Endodermal cell (in vitro differentiated cells): ENCODE measurements at regions not wholly inside any gene's neighbourhood (a gene's known extent, or its start where the extent isn't known, plus 50 kb on each side); places are given as distances from the start of the nearest gene placed in this dataset.

Experiments
- DNase-seq: peaks from one replicate; pipeline ENCODE4 v3.0.0-alpha.2; 2017
- H3K27ac ChIP-seq: 2 replicates; pipeline ENCODE4 v1.5.1; 2013; ENCODE audit warnings: mild to moderate bottlenecking, low read depth, low read length, moderate library complexity
- H3K27me3 ChIP-seq: 2 replicates; pipeline ENCODE4 v1.6.1; 2013; ENCODE audit warnings: mild to moderate bottlenecking, low read length, moderate library complexity; ENCODE audit not compliant: insufficient read depth, control insufficient read depth, poor library complexity, severe bottlenecking
- H3K36me3 ChIP-seq: 2 replicates; pipeline ENCODE4 v1.7.0; 2013; ENCODE audit warnings: mild to moderate bottlenecking, low read length, moderate library complexity; ENCODE audit not compliant: control insufficient read depth, insufficient read depth
- H3K4me1 ChIP-seq: one replicate; pipeline ENCODE4 v1.7.0; 2013; ENCODE audit warnings: low read length; ENCODE audit not compliant: control insufficient read depth, insufficient read depth
- H3K4me3 ChIP-seq: 2 replicates; pipeline ENCODE4 v1.5.1; 2013; ENCODE audit warnings: mild to moderate bottlenecking, low read length, moderate library complexity
- H3K9ac ChIP-seq: 2 replicates; pipeline ENCODE4 v1.6.1; 2013; ENCODE audit warnings: mild to moderate bottlenecking, low read length, moderate library complexity; ENCODE audit not compliant: poor library complexity, severe bottlenecking; ENCODE audit errors: extremely low read depth
- H3K9me3 ChIP-seq: 2 replicates; pipeline ENCODE4 v1.6.1; 2013; ENCODE audit warnings: mild to moderate bottlenecking, low read length, moderate library complexity; ENCODE audit not compliant: control insufficient read depth
- H3K27ac Mint-ChIP-seq: 2 replicates; pipeline ENCODE4 v1.8.0; 2020; ENCODE audit warnings: mixed read lengths
- H3K27me3 Mint-ChIP-seq: 2 replicates; pipeline ENCODE4 v1.8.0; 2021; ENCODE audit warnings: mild to moderate bottlenecking, mixed read lengths; ENCODE audit not compliant: insufficient read depth
- H3K36me3 Mint-ChIP-seq: 2 replicates; pipeline ENCODE4 v1.8.0; 2020; ENCODE audit warnings: low read depth, mixed read lengths
- H3K4me1 Mint-ChIP-seq: 2 replicates; pipeline ENCODE4 v1.8.0; 2020; ENCODE audit warnings: mixed read lengths
- H3K4me3 Mint-ChIP-seq: 2 replicates; pipeline ENCODE4 v1.8.0; 2020; ENCODE audit warnings: mild to moderate bottlenecking, moderate library complexity, mixed read lengths
- H3K9me3 Mint-ChIP-seq: 2 replicates; pipeline ENCODE4 v1.8.0; 2020; ENCODE audit warnings: mild to moderate bottlenecking, mixed read lengths
- WGBS, 2 experiments: methylation state at CpG; one replicate each; pipeline versions ENCODE4 v1.1.5 to v1.1.7; 2013; ENCODE audit warnings: missing lambda C conversion rate in 2 of 2, mixed read lengths in 1 of 2; ENCODE audit not compliant: insufficient coverage in 1 of 2, insufficient read length in 1 of 2; 5-methylcytosine and 5-hydroxymethylcytosine counted together
- TF ChIP-seq, protein P1 (sequence below): fragments of 200-600 bp; sonication (generic); conservative IDR thresholded peaks from 2 replicates; pipeline ENCODE4 v1.5.0; 2021; ENCODE audit warnings: antibody characterized with exemption, mild to moderate bottlenecking

DNA sequence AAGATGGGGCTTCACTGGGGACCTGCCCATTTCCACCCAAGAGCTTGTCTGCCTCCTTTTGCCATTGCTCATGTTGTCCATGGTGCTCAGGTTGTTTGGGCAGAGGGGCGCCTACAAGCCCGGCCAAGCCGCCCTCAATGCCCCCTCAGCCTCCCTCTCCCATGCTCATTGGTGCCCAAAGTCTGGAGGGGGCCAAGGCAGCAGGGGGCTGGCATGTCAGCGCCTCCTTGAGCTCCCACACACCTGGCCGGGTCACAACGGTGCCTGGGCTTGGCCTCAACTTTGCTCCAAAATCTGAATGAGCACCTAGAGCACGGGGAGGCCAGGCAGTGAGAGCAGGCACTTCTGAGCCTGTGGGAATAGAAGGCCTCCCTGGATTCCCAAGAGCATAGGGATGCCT, 1598.8 kb downstream of the PCDH7 start:
- Histone ChIP-seq H3K9me3 (peaks cover 7% of the 10 kb centered on the region), H3K4me1 (no peaks in the 10 kb centered on the region), H3K36me3 (no peaks in the 10 kb centered on the region), H3K27me3 (no peaks in the 10 kb centered on the region), H3K4me3 (no peak overlapping the region), H3K27ac (no peak overlapping the region), H3K9ac (no peak overlapping the region)
- WGBS, 2 experiments: 94 to 100% methylated on average over 2 to 7 of the region's 7 CpGs
- Mint-ChIP-seq H3K27ac (no peak overlapping the region), H3K27me3 (no peaks in the 10 kb centered on the region), H3K36me3 (no peaks in the 10 kb centered on the region), H3K9me3 (peaks cover 8% of the 10 kb centered on the region), H3K4me3 (no peak overlapping the region), H3K4me1 (no peaks in the 10 kb centered on the region)
- TF ChIP-seq, protein P1, sequence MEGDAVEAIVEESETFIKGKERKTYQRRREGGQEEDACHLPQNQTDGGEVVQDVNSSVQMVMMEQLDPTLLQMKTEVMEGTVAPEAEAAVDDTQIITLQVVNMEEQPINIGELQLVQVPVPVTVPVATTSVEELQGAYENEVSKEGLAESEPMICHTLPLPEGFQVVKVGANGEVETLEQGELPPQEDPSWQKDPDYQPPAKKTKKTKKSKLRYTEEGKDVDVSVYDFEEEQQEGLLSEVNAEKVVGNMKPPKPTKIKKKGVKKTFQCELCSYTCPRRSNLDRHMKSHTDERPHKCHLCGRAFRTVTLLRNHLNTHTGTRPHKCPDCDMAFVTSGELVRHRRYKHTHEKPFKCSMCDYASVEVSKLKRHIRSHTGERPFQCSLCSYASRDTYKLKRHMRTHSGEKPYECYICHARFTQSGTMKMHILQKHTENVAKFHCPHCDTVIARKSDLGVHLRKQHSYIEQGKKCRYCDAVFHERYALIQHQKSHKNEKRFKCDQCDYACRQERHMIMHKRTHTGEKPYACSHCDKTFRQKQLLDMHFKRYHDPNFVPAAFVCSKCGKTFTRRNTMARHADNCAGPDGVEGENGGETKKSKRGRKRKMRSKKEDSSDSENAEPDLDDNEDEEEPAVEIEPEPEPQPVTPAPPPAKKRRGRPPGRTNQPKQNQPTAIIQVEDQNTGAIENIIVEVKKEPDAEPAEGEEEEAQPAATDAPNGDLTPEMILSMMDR: no peak
- no peak for DNase-seq

DNA sequence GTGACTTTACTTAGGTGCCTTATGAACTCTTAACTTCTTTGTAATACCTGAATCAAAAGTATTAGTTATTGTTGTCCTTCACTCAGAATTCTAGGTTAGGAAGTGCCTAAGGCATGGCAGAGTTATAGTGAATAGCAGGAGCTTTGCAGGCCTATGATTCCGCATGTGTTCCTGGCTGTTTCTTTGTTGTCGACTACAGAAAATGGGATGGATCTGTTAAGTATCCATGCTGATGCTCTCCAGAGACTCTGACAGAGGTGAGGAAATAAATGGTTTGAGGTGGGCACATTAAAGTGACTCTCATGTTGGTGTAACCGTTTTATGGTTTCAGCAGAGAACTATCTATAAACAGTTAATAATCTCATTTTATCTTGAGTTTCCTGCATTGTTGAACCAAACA, 1601.3 kb downstream of the PCDH7 start:
- no peaks in the 10 kb centered on the region for H3K27me3 ChIP-seq
- Mint-ChIP-seq H3K27me3 (no peaks in the 10 kb centered on the region), H3K4me3 (no peak overlapping the region), H3K9me3 (peaks cover 8% of the 10 kb centered on the region), H3K27ac (no peak overlapping the region), H3K36me3 (no peaks in the 10 kb centered on the region), H3K4me1 (no peaks in the 10 kb centered on the region)
- H3K9ac ChIP-seq: no peak overlapping the region
- H3K9me3 ChIP-seq: peaks cover 7% of the 10 kb centered on the region
- no peaks in the 10 kb centered on the region for H3K4me1 ChIP-seq
- DNase-seq: no peak
- no peak overlapping the region for H3K27ac ChIP-seq
- no peak overlapping the region for H3K4me3 ChIP-seq
- no peaks in the 10 kb centered on the region for H3K36me3 ChIP-seq
- WGBS, 2 experiments: 90% methylated on average over 3 of the region's 3 CpGs; no CpG with 5 or more reads in 1 of the 2 experiments
- TF ChIP-seq, protein P1: no peak

DNA sequence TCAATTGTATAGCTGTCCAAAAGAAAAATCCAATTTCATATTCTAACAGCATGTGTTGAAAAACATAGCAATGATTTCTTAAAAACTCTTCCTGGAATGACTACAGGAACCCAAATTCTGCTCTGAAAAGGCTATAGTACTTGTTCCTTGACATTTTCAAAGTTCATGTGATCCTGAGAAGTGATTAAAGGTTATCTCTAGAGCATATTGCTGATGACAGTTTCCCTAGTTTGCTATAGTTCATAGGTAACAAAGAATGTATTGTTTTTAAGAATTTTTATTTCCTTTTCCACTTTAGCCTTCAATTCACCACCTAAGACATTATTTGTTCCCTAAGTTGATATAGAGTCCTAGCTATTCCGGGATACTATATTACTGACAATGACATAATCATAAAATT, 1614.6 kb downstream of the PCDH7 start:
- Histone ChIP-seq H3K36me3 (no peaks in the 10 kb centered on the region), H3K27ac (no peak overlapping the region), H3K27me3 (no peaks in the 10 kb centered on the region), H3K9ac (no peak overlapping the region), H3K4me1 (no peaks in the 10 kb centered on the region), H3K4me3 (no peak overlapping the region), H3K9me3 (no peaks in the 10 kb centered on the region)
- DNase-seq: no peak
- 100% methylated on average over 1 of the region's 1 CpG; no CpG with 5 or more reads in 1 of the 2 experiments for WGBS, 2 experiments
- no peaks in the 10 kb centered on the region for H3K36me3 Mint-ChIP-seq
- no peaks in the 10 kb centered on the region for H3K27me3 Mint-ChIP-seq
- no peaks in the 10 kb centered on the region for H3K9me3 Mint-ChIP-seq
- H3K4me3 Mint-ChIP-seq: no peak overlapping the region
- H3K27ac Mint-ChIP-seq: no peak overlapping the region
- H3K4me1 Mint-ChIP-seq: no peaks in the 10 kb centered on the region
- TF ChIP-seq, protein P1: no peak
